Right ventricle myocardium superior (tissue), 1 donor: ENCODE measurements at regions not wholly inside any gene's neighbourhood (a gene's known extent, or its start where the extent isn't known, plus 50 kb on each side); places are given as distances from the start of the nearest gene placed in this dataset.
"Not testable (repeated sequence)": the region's sequence is repeated elsewhere in the genome, so short reads cannot be mapped to it uniquely, and the experiment has no call there.

ENCODE experiments used
- ATAC-seq: fragments of 200-7000 bp; cut with Tn5 transposase; one replicate; pipeline ENCODE4 v1.9.1; 2020; ENCODE audit warnings: mild to moderate bottlenecking; ENCODE audit not compliant: poor library complexity
- DNase-seq: peaks from one replicate; pipeline ENCODE4 v3.0.0-alpha.2; 2020
- intact Hi-C: fragments of 100-400 bp; cut with DNase I; formaldehyde crosslinking; loops from one replicate; pipeline ENCODE4 v1.11.2; 2022
- donor health status: DM: no; HTN: yes; CAD: no; lungs with severe emphysema.

- no peak for ATAC-seq
- no peak for DNase-seq
- intact Hi-C loops: no loop called here
Measured at GRCh38 chr3:166110102-166110501, 272.9 kb upstream of the BCHE start.

- ATAC-seq: no peak
- DNase-seq: no peak
- intact Hi-C loops: no loop called here
Measured at GRCh38 chr3:166104938-166105337, 267.7 kb upstream of the BCHE start.

- ATAC-seq (no peak), DNase-seq (no peak)
- intact Hi-C loops: no loop called here
Measured at GRCh38 chr3:166100730-166101129, 263.5 kb upstream of the BCHE start.

GRCh38 chr3:166089575-166089974 lies 252.4 kb upstream of the BCHE start:
- DNase-seq (no peak), ATAC-seq (no peak)
- intact Hi-C loops: no loop called here

GRCh38 chr3:166085164-166085856 lies 248.1 kb upstream of the BCHE start:
- no peak for ATAC-seq
- DNase-seq: no peak
- intact Hi-C loops: no loop called here

GRCh38 chr3:166080096-166080495 lies 242.9 kb upstream of the BCHE start:
- no peak for ATAC-seq
- DNase-seq: no peak
- intact Hi-C loops: no loop called here

- intact Hi-C loops: no loop called here
- DNase-seq: no peak
Measured at GRCh38 chr3:166071831-166072230, 234.6 kb upstream of the BCHE start.

GRCh38 chr3:166064476-166064875 lies 227.3 kb upstream of the BCHE start:
- DNase-seq: no peak

More at GRCh38 chr3:166071831-166072230, 234.6 kb upstream of the BCHE start:
- ATAC-seq: no peak

GRCh38 chr3:166060789-166061479 lies 223.7 kb upstream of the BCHE start:
- intact Hi-C loops: no loop called here

More at GRCh38 chr3:166064476-166064875, 227.3 kb upstream of the BCHE start:
- no peak for ATAC-seq
- intact Hi-C loops: no loop called here

GRCh38 chr3:166052440-166052839 lies 215.2 kb upstream of the BCHE start:
- DNase-seq (no peak), ATAC-seq (no peak)
- intact Hi-C loops: no loop called here

More at GRCh38 chr3:166060789-166061479, 223.7 kb upstream of the BCHE start:
- no peak for ATAC-seq
- no peak for DNase-seq

- DNase-seq (no peak), ATAC-seq (no peak)
- intact Hi-C loops: no loop called here
Measured at GRCh38 chr3:166029507-166029906, 192.3 kb upstream of the BCHE start.

GRCh38 chr3:166013073-166013679 lies 176.0 kb upstream of the BCHE start:
- no peak for DNase-seq
- intact Hi-C loops: loop anchor here (10.0 kb wide), 1 partner anchor 1332 kb away; no protein-coding TSS in a partner anchor
- ATAC-seq: no peak

- intact Hi-C loops: loop anchor here (10.0 kb wide), 1 partner anchor 1333 kb away; no protein-coding TSS in a partner anchor
- DNase-seq: no peak
- no peak for ATAC-seq
Measured at GRCh38 chr3:166011771-166012170, 174.5 kb upstream of the BCHE start.

GRCh38 chr3:166005126-166005525 lies 167.9 kb upstream of the BCHE start:
- ATAC-seq (no peak), DNase-seq (no peak)
- intact Hi-C loops: no loop called here

- no peak for DNase-seq
- intact Hi-C loops: no loop called here
- no peak for ATAC-seq
Measured at GRCh38 chr3:165994293-165994692, 157.1 kb upstream of the BCHE start.

- ATAC-seq: no peak
- DNase-seq: no peak
- intact Hi-C loops: no loop called here
Measured at GRCh38 chr3:165984589-165984988, 147.4 kb upstream of the BCHE start.

GRCh38 chr3:165983284-165983683 lies 146.1 kb upstream of the BCHE start:
- no peak for DNase-seq
- ATAC-seq: no peak
- intact Hi-C loops: no loop called here

GRCh38 chr3:165981318-165981717 lies 144.1 kb upstream of the BCHE start:
- ATAC-seq (no peak), DNase-seq (no peak)
- intact Hi-C loops: no loop called here

GRCh38 chr3:165960825-165961224 lies 123.6 kb upstream of the BCHE start:
- intact Hi-C loops, DNase-seq: not testable (repeated sequence)

GRCh38 chr3:165954171-165954570 lies 116.9 kb upstream of the BCHE start:
- DNase-seq (no peak), ATAC-seq (no peak)
- intact Hi-C loops: no loop called here

More at GRCh38 chr3:165960825-165961224, 123.6 kb upstream of the BCHE start:
- ATAC-seq: not testable (repeated sequence)
